K562 (cell line): ENCODE measurements at regions not wholly inside any gene's neighbourhood (a gene's known extent, or its start where the extent isn't known, plus 50 kb on each side); places are given as distances from the start of the nearest gene placed in this dataset.

Experiments used
- ATAC-seq: fragments of 200-7000 bp; cut with Tn5 transposase; 3 replicates; pipeline ENCODE4 v1.9.1; 2020; ENCODE audit warnings: moderate library complexity
- BruUV-seq: library from RNA; stranded (reverse); fragments of 400-500 nt; replicated peaks from 2 replicates; lab custom pipeline; 2021; lab: Mats Ljungman, UMichigan
- CTCF ChIA-PET: fragments of 300-600 bp; formaldehyde crosslinking; extraction: SDS; loops from one replicate; lab custom pipeline; 2021; ENCODE audit warnings: low intra/inter-chr PET ratio; lab: Yijun Ruan, JAX
- POLR2A ChIA-PET: fragments of 300-600, 350-650 bp; sonication (Branson Sonifier 250); formaldehyde crosslinking; extraction: SDS; loops from one replicate; lab custom pipeline; 2021; ENCODE audit warnings: antibody characterized with exemption, inconsistent platforms; lab: Yijun Ruan, JAX
- DNase-seq, 4 experiments: peaks; one replicate each; pipeline versions ENCODE4 v3.0.0 to v3.0.0-alpha.2; 2011 to 2018; ENCODE audit warnings: low spot score in 3 of 4, mixed read lengths in 3 of 4; ENCODE audit errors: extremely low read depth in 1 of 4
- FAIRE-seq: peaks from 2 replicates; lab custom pipeline; 2011; peaks lifted over from hg19 to GRCh38; lab: Jason Lieb, UNC
- H2AFZ ChIP-seq: 2 replicates; pipeline ENCODE4 v1.6.0; 2011; ENCODE audit warnings: low read depth, low read length, control low read depth, inconsistent platforms
- H3K27ac ChIP-seq: fragments of 200-600 bp; 3 replicates; pipeline ENCODE4 v1.8.0; 2011; ENCODE audit warnings: low read depth, mild to moderate bottlenecking, control low read depth, inconsistent platforms, low read length, moderate library complexity, mixed read lengths; ENCODE audit errors: extremely low read depth
- H3K27me3 ChIP-seq, 2 experiments: fragments of 300-600 bp in 1 of 2; 2 replicates in 1 of 2; 3 replicates in 1 of 2; pipeline versions ENCODE4 v1.6.0 to v1.8.0; 2011; ENCODE audit warnings: inconsistent platforms in 2 of 2, low read length in 2 of 2, mild to moderate bottlenecking in 1 of 2, mixed read lengths in 1 of 2, moderate library complexity in 1 of 2; ENCODE audit not compliant: control insufficient read depth in 2 of 2, insufficient read depth in 2 of 2
- H3K36me3 ChIP-seq: fragments of 300-600 bp; 3 replicates; pipeline ENCODE4 v1.8.0; 2011; ENCODE audit warnings: mild to moderate bottlenecking, low read length, inconsistent platforms; ENCODE audit not compliant: control insufficient read depth, insufficient read depth
- H3K4me1 ChIP-seq, 2 experiments: fragments of 200-600 bp in 1 of 2; replicated peaks in 1 of 2; 2 replicates in 1 of 2; 3 replicates in 1 of 2; pipeline versions ENCODE4 v1.5.1 to v1.8.0; 2011; ENCODE audit warnings: inconsistent platforms in 2 of 2, low read length in 2 of 2, mild to moderate bottlenecking in 1 of 2, mixed read lengths in 1 of 2, moderate library complexity in 1 of 2; ENCODE audit not compliant: control insufficient read depth in 2 of 2, insufficient read depth in 2 of 2
- H3K4me2 ChIP-seq: 2 replicates; pipeline ENCODE4 v1.6.1; 2011; ENCODE audit warnings: low read length, control low read depth, inconsistent platforms, mixed read lengths; ENCODE audit not compliant: insufficient read depth
- H3K4me3 ChIP-seq: fragments of 200-600 bp; sonication (generic), shearing (Covaris generic); 2 replicates; pipeline ENCODE4 v1.5.1; 2016; ENCODE audit warnings: control low read depth, inconsistent platforms
- H3K79me2 ChIP-seq: fragments of 200-600 bp; 3 replicates; pipeline ENCODE4 v1.8.0; 2011; ENCODE audit warnings: low read length, inconsistent platforms; ENCODE audit not compliant: control insufficient read depth, insufficient read depth
- H3K9ac ChIP-seq, 2 experiments: 2 replicates each; pipeline versions ENCODE4 v1.6.0 to v1.6.1; 2011; ENCODE audit warnings: low read depth in 2 of 2, low read length in 2 of 2, control low read depth in 1 of 2, inconsistent platforms in 1 of 2, mild to moderate bottlenecking in 1 of 2, mixed read lengths in 1 of 2; ENCODE audit not compliant: insufficient read depth in 1 of 2
- H3K9me1 ChIP-seq: one replicate; pipeline ENCODE4 v1.6.0; 2011; ENCODE audit warnings: inconsistent platforms, mild to moderate bottlenecking, low read length, moderate library complexity; ENCODE audit not compliant: control insufficient read depth, insufficient read depth
- H3K9me3 ChIP-seq: replicated peaks from 2 replicates; pipeline ENCODE4 v1.5.1; 2011; ENCODE audit warnings: low read depth, low read length, inconsistent platforms; ENCODE audit not compliant: control insufficient read depth, insufficient read depth
- H4K20me1 ChIP-seq: replicated peaks from 2 replicates; pipeline ENCODE4 v1.6.1; 2011; ENCODE audit warnings: low read length, inconsistent platforms, mixed read lengths; ENCODE audit not compliant: control insufficient read depth, insufficient read depth
- CREM ChIP-seq: IDR thresholded peaks from 2 replicates; pipeline ENCODE4 v1.6.1; 2014; ENCODE audit warnings: antibody characterized with exemption, low read depth
- CXXC5 ChIP-seq: fragments of 250-450 bp; sonication (Bioruptor Pico); IDR thresholded peaks from 2 replicates; pipeline ENCODE4 v1.8.0; 2022; ENCODE audit warnings: inconsistent platforms, mild to moderate bottlenecking, moderate library complexity
- KDM2B ChIP-seq: fragments of 250-450 bp; sonication (Bioruptor Pico); IDR thresholded peaks from 2 replicates; pipeline ENCODE4 v1.8.0; 2021; ENCODE audit warnings: mild to moderate bottlenecking, moderate library complexity
- MBD2 ChIP-seq: sonication (generic); IDR thresholded peaks from 2 replicates; pipeline ENCODE4 v1.6.1; 2016; ENCODE audit warnings: low read depth, borderline replicate concordance
- MIER1 ChIP-seq: fragments of 450-650 bp; IDR thresholded peaks from 2 replicates; pipeline ENCODE4 v1.6.1; 2016; ENCODE audit warnings: antibody characterized with exemption, mild to moderate bottlenecking, low read depth
- MNT ChIP-seq, 2 experiments: fragments of 450-650 bp; conservative IDR thresholded peaks; 2 replicates each; pipeline ENCODE4 v1.6.1; 2017; ENCODE audit warnings: mild to moderate bottlenecking in 2 of 2, moderate library complexity in 2 of 2
- NFIC ChIP-seq: fragments of 450-650 bp; IDR thresholded peaks from 2 replicates; pipeline ENCODE4 v1.6.1; 2017; ENCODE audit warnings: mild to moderate bottlenecking, inconsistent platforms
- NFXL1 ChIP-seq: fragments of 450-650 bp; formaldehyde crosslinking; IDR thresholded peaks from 2 replicates; pipeline ENCODE4 v1.4.0; 2021; ENCODE audit warnings: mild to moderate bottlenecking
- PHF8 ChIP-seq: fragments of 200-600 bp; sonication (generic); IDR thresholded peaks from 2 replicates; pipeline ENCODE4 v1.6.1; 2012; ENCODE audit warnings: mixed run types, mild to moderate bottlenecking, inconsistent platforms, low read length, moderate library complexity, borderline replicate concordance
- POLR2A ChIP-seq: fragments of 450-650 bp; conservative IDR thresholded peaks from 2 replicates; pipeline ENCODE4 v1.6.1; 2016
- RB1 ChIP-seq: fragments of 450-650 bp; IDR thresholded peaks from 2 replicates; pipeline ENCODE4 v1.6.1; 2017; ENCODE audit warnings: low read depth, mild to moderate bottlenecking
- TRIM25 ChIP-seq: fragments of 450-650 bp; IDR thresholded peaks from 2 replicates; pipeline ENCODE4 v1.7.0; 2016; ENCODE audit warnings: borderline replicate concordance
- ZBTB12 ChIP-seq: fragments of 250-450 bp; sonication (Bioruptor Pico); IDR thresholded peaks from 2 replicates; pipeline ENCODE4 v1.4.0; 2020
- ZC3H8 ChIP-seq: fragments of 450-650 bp; IDR thresholded peaks from 2 replicates; pipeline ENCODE4 v1.6.1; 2017
- ZFPM2 ChIP-seq: fragments of 250-450 bp; sonication (Bioruptor Pico); IDR thresholded peaks from 2 replicates; pipeline ENCODE4 v1.5.1; 2022; ENCODE audit warnings: mild to moderate bottlenecking
- ZHX1 ChIP-seq: fragments of 150-350 bp; conservative IDR thresholded peaks from 2 replicates; pipeline ENCODE4 v1.6.1; 2014; ENCODE audit warnings: low read length
- ZNF695 ChIP-seq: fragments of 450-650 bp; formaldehyde crosslinking; IDR thresholded peaks from 2 replicates; pipeline ENCODE4 v1.4.0; 2020; ENCODE audit warnings: mild to moderate bottlenecking, moderate library complexity
- ZNF764 ChIP-seq: fragments of 250-450 bp; sonication (Bioruptor Pico); IDR thresholded peaks from 2 replicates; pipeline ENCODE4 v1.4.0; 2020; ENCODE audit warnings: low read depth, mild to moderate bottlenecking, moderate library complexity
- WGBS: fragments of 100-300 bp; shearing (Covaris generic); methylation state at CpG from one replicate; pipeline ENCODE4 v1.1.6; 2016; ENCODE audit warnings: low coverage, mixed read lengths; ENCODE audit not compliant: insufficient coverage; ENCODE audit errors: missing lambda C conversion rate; 5-methylcytosine and 5-hydroxymethylcytosine counted together
- in situ Hi-C: fragments of 300-500 bp; cut with MboI; formaldehyde crosslinking; loops from 4 replicates; pipeline ENCODE4 v1.15.0; 2018; ENCODE audit warnings: inconsistent platforms, mixed read lengths
- intact Hi-C: fragments of 100-400 bp; cut with micrococcal nuclease; formaldehyde crosslinking; loops from 2 replicates; pipeline ENCODE4 v1.14.2; 2022

GRCh38 chr4:177740563-177740962 is 298.3 kb upstream of the AGA start:
- CTCF ChIA-PET = no interaction called here
- Histone ChIP-seq H3K36me3 (no peaks in the 10 kb centered on the region), H3K27ac (no peak overlapping the region), H3K9me3 (no peaks in the 10 kb centered on the region), H3K9me1 (no peaks in the 10 kb centered on the region), H3K27me3 (no peaks in the 10 kb centered on the region), H4K20me1 (no peaks in the 10 kb centered on the region), H3K4me3 (no peak overlapping the region), H3K4me2 (no peak overlapping the region), H3K79me2 (no peaks in the 10 kb centered on the region), H3K4me1 (no peaks in the 10 kb centered on the region), H2AFZ (no peak overlapping the region), H3K9ac (no peak overlapping the region)
- no peak for DNase-seq
- no peak for ATAC-seq
- no peak for FAIRE-seq
- WGBS = 0% methylated on average over 1 of the region's 1 CpG
- intact Hi-C loops (no loop called here), in situ Hi-C loops (no loop called here)
- POLR2A ChIA-PET = no interaction called here
- no TSS peak for BruUV-seq
- TF ChIP-seq POLR2A (no peak), MNT (conservative IDR thresholded peaks at IDR 0.05) (no peak), MIER1 (no peak), ZBTB12 (CRISPR knock-in tag) (no peak), CXXC5 (CRISPR knock-in tag) (no peak), PHF8 (no peak), ZNF764 (no peak), TRIM25 (no peak), ZHX1 (no peak), NFIC (no peak), NFXL1 (CRISPR knock-in tag) (no peak), RB1 (no peak), ZNF695 (no peak), MBD2 (no peak), CREM (no peak), ZC3H8 (no peak), ZFPM2 (CRISPR knock-in tag) (no peak), KDM2B (CRISPR knock-in tag) (no peak)
